Choroid plexus epithelial cell (primary cell): ENCODE measurements at regions not wholly inside any gene's neighbourhood (a gene's known extent, or its start where the extent isn't known, plus 50 kb on each side); places are given as distances from the start of the nearest gene placed in this dataset.

Source experiments
- DNase-seq: peaks from one replicate; pipeline ENCODE4 v3.0.0-alpha.2; 2010; ENCODE audit warnings: low read depth
- H3K4me3 ChIP-seq: 2 replicates; pipeline ENCODE4 v1.5.1; 2011; ENCODE audit warnings: low read depth, mild to moderate bottlenecking, control low read depth, low read length, moderate library complexity
- CTCF ChIP-seq: conservative IDR thresholded peaks from 2 replicates; pipeline ENCODE4 v1.5.1; 2011; ENCODE audit warnings: low read depth, mild to moderate bottlenecking, control low read depth, inconsistent platforms, low read length, moderate library complexity

GRCh38 chr17:73729101-73729500, 84.9 kb upstream of the SDK2 start:
- DNase-seq, result no peak
- H3K4me3 ChIP-seq, result no peak overlapping the region
- TF ChIP-seq CTCF, result no peak

- TF ChIP-seq CTCF, result no peak
- no peak overlapping the region for H3K4me3 ChIP-seq
- no peak for DNase-seq
These were observed 87.5 kb upstream of the SDK2 start for GRCh38 chr17:73731733-73732132.

- no peak for TF ChIP-seq CTCF
- no peak overlapping the region for H3K4me3 ChIP-seq
- no peak for DNase-seq
These were observed 89.3 kb upstream of the SDK2 start for GRCh38 chr17:73733517-73733916.

GRCh38 chr17:73735245-73735644, 91.0 kb upstream of the SDK2 start:
- no peak for TF ChIP-seq CTCF
- DNase-seq, result no peak

GRCh38 chr17:73738751-73739575, 94.7 kb upstream of the SDK2 start:
- no peak for TF ChIP-seq CTCF
- DNase-seq, result no peak
- H3K4me3 ChIP-seq, result no peak overlapping the region

More at GRCh38 chr17:73735245-73735644, 91.0 kb upstream of the SDK2 start:
- H3K4me3 ChIP-seq, result no peak overlapping the region

GRCh38 chr17:73740370-73740769, 96.1 kb upstream of the SDK2 start:
- TF ChIP-seq CTCF, result no peak
- no peak for DNase-seq
- no peak overlapping the region for H3K4me3 ChIP-seq

GRCh38 chr17:73742948-73743381, 98.7 kb upstream of the SDK2 start:
- H3K4me3 ChIP-seq, result no peak overlapping the region
- no peak for TF ChIP-seq CTCF
- DNase-seq, result no peak
